ENCODE measurements at regions not wholly inside any gene's neighbourhood (a gene's known extent, or its start where the extent isn't known, plus 50 kb on each side); places are given as distances from the start of the nearest gene placed in this dataset.

DNA sequence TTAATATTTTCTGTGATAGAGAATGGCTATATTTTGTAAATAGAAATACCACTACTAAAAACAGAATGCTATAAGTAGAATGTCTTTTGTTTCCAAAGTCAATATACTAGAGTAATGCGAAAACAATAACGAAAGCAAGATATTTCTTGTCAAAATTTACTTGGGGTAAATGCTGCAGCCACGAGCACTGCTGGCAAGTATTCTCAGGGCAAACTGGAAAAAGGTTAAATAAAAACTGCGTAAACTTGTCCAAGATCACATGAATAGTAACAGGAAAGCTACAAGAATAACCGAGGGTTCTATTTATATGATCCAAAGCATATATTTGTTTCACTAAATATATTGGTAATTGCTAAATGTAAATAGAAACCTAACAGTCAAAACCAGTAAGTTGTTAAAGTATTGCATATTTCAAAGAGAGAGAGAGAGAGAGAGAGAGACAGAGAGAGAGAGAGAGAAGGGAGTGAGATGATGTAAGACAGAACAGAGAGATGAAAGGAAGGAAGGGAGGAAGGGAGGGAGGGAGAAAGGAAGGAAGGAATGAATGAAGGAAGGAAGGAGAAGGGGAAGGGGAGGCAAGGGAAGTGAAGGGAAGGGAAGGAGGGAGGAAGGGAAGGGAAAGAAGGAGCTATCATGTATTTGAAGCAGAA, 231.7 kb downstream of the KCNC2 start:
- TF ChIP-seq CTCF (IDR thresholded peaks at IDR 0.05) (no peak), POLR2AphosphoS5 (IDR thresholded peaks at IDR 0.05) (no peak)

Data from sigmoid colon (tissue), 4 donors.